IPS-20b (cell line): ENCODE measurements at regions not wholly inside any gene's neighbourhood (a gene's known extent, or its start where the extent isn't known, plus 50 kb on each side); places are given as distances from the start of the nearest gene placed in this dataset.

Experiments used
- H3K27ac ChIP-seq: one replicate; pipeline ENCODE4 v1.5.1; 2013; ENCODE audit warnings: low read length
- H3K27me3 ChIP-seq: 2 replicates; pipeline ENCODE4 v1.6.1; 2013; ENCODE audit warnings: mild to moderate bottlenecking, low read length, inconsistent platforms; ENCODE audit not compliant: insufficient read depth
- H3K36me3 ChIP-seq: 2 replicates; pipeline ENCODE4 v1.6.1; 2013; ENCODE audit warnings: low read depth, mild to moderate bottlenecking, inconsistent platforms, low read length, moderate library complexity; ENCODE audit not compliant: insufficient read depth
- H3K4me1 ChIP-seq: 2 replicates; pipeline ENCODE4 v1.6.1; 2013; ENCODE audit warnings: mild to moderate bottlenecking, control low read depth, inconsistent platforms, low read length, moderate library complexity; ENCODE audit not compliant: insufficient read depth
- H3K4me3 ChIP-seq: 2 replicates; pipeline ENCODE4 v1.5.1; 2013; ENCODE audit warnings: mild to moderate bottlenecking, low read length, inconsistent platforms
- H3K9ac ChIP-seq: 2 replicates; pipeline ENCODE4 v1.6.1; 2013; ENCODE audit warnings: low read depth, mild to moderate bottlenecking, inconsistent platforms, low read length, moderate library complexity
- H3K9me3 ChIP-seq: 2 replicates; pipeline ENCODE4 v1.6.1; 2013; ENCODE audit warnings: mild to moderate bottlenecking, low read depth, low read length, inconsistent platforms; ENCODE audit not compliant: insufficient read depth

- H3K4me3 ChIP-seq, result no peak overlapping the region
- H3K27ac ChIP-seq, result no peak overlapping the region
- no peaks in the 10 kb centered on the region for H3K27me3 ChIP-seq
- H3K4me1 ChIP-seq, result peaks cover 14% of the 10 kb centered on the region
- no peaks in the 10 kb centered on the region for H3K9me3 ChIP-seq
- peaks cover 8% of the 10 kb centered on the region for H3K36me3 ChIP-seq
- H3K9ac ChIP-seq, result no peak overlapping the region
These were observed 190.9 kb downstream of the SIPA1L2 start for GRCh38 chr1:232439011-232439410.

GRCh38 chr1:232438476-232438875 is 191.5 kb downstream of the SIPA1L2 start:
- H3K4me3 ChIP-seq, result no peak overlapping the region
- H3K4me1 ChIP-seq, result peaks cover 14% of the 10 kb centered on the region
- H3K36me3 ChIP-seq, result peaks cover 8% of the 10 kb centered on the region
- H3K27me3 ChIP-seq, result no peaks in the 10 kb centered on the region
- H3K9ac ChIP-seq, result no peak overlapping the region
- H3K27ac ChIP-seq, result no peak overlapping the region
- H3K9me3 ChIP-seq, result no peaks in the 10 kb centered on the region

DNA sequence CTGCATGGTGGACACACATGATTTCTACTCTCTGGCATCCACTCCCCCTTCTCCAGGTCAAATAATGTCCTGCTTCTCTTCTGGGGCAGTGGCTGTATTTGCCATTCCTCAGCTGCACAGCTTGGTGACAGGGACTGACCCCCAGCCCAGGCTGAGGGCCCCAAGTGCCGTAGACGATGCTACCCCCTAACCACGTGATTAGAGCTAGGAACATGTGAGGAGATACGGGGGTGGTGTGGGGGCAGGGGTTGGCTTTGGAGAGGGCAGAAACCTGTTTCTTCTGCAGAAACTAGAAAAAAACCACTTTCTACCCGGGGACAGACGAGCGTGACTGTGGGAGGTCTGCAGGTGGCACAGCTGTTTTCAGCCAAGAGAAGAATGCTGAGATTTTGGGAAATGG is 192.4 kb downstream of the SIPA1L2 start:
- Histone ChIP-seq H3K9me3 (no peaks in the 10 kb centered on the region), H3K9ac (no peak overlapping the region), H3K27ac (no peak overlapping the region), H3K27me3 (no peaks in the 10 kb centered on the region), H3K4me1 (peaks cover 14% of the 10 kb centered on the region), H3K36me3 (peaks cover 8% of the 10 kb centered on the region), H3K4me3 (no peak overlapping the region)

- peaks cover under 1% of the 10 kb centered on the region for H3K36me3 ChIP-seq
- no peaks in the 10 kb centered on the region for H3K27me3 ChIP-seq
- peaks cover 14% of the 10 kb centered on the region for H3K4me1 ChIP-seq
- no peak overlapping the region for H3K27ac ChIP-seq
- no peak overlapping the region for H3K9ac ChIP-seq
- H3K4me3 ChIP-seq, result no peak overlapping the region
- no peaks in the 10 kb centered on the region for H3K9me3 ChIP-seq
These were observed 194.2 kb downstream of the SIPA1L2 start for GRCh38 chr1:232435729-232436128.

- H3K27ac ChIP-seq, result no peak overlapping the region
- no peak overlapping the region for H3K9ac ChIP-seq
- H3K4me1 ChIP-seq, result no peaks in the 10 kb centered on the region
- H3K36me3 ChIP-seq, result peaks cover 8% of the 10 kb centered on the region
- no peak overlapping the region for H3K4me3 ChIP-seq
- no peaks in the 10 kb centered on the region for H3K9me3 ChIP-seq
- no peaks in the 10 kb centered on the region for H3K27me3 ChIP-seq
These were observed 197.6 kb downstream of the SIPA1L2 start for GRCh38 chr1:232432313-232432712.

DNA sequence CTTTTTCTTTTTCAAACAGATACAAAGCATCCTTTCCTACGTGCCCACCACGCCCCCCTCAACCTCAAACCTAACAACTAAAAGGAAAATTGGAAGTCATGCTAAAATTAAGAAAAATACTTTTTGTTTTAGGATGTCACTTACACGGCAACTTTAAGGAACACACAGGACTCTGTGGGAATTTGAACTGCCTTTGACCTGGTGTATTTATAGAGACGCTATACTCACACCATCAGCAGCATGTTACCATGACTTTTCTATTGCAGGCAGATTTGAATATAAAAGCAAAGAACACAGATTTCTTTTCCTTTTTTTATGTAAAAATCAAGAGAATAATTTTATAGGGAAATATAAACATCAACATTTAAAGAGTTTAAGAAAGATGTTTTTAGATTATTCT is 198.2 kb downstream of the SIPA1L2 start:
- Histone ChIP-seq H3K4me3 (no peak overlapping the region), H3K4me1 (no peaks in the 10 kb centered on the region), H3K9me3 (no peaks in the 10 kb centered on the region), H3K27me3 (no peaks in the 10 kb centered on the region), H3K9ac (no peak overlapping the region), H3K27ac (no peak overlapping the region), H3K36me3 (peaks cover 10% of the 10 kb centered on the region)

- Histone ChIP-seq H3K27ac (no peak overlapping the region), H3K9me3 (no peaks in the 10 kb centered on the region), H3K4me3 (no peak overlapping the region), H3K9ac (no peak overlapping the region), H3K27me3 (no peaks in the 10 kb centered on the region), H3K4me1 (no peaks in the 10 kb centered on the region), H3K36me3 (peaks cover 10% of the 10 kb centered on the region)
These were observed 198.6 kb downstream of the SIPA1L2 start for GRCh38 chr1:232431326-232431725.

- Histone ChIP-seq H3K4me1 (no peaks in the 10 kb centered on the region), H3K9ac (no peak overlapping the region), H3K4me3 (no peak overlapping the region), H3K9me3 (no peaks in the 10 kb centered on the region), H3K27ac (no peak overlapping the region), H3K36me3 (peaks cover 10% of the 10 kb centered on the region), H3K27me3 (no peaks in the 10 kb centered on the region)
These were observed 199.5 kb downstream of the SIPA1L2 start for GRCh38 chr1:232430467-232430866.

DNA sequence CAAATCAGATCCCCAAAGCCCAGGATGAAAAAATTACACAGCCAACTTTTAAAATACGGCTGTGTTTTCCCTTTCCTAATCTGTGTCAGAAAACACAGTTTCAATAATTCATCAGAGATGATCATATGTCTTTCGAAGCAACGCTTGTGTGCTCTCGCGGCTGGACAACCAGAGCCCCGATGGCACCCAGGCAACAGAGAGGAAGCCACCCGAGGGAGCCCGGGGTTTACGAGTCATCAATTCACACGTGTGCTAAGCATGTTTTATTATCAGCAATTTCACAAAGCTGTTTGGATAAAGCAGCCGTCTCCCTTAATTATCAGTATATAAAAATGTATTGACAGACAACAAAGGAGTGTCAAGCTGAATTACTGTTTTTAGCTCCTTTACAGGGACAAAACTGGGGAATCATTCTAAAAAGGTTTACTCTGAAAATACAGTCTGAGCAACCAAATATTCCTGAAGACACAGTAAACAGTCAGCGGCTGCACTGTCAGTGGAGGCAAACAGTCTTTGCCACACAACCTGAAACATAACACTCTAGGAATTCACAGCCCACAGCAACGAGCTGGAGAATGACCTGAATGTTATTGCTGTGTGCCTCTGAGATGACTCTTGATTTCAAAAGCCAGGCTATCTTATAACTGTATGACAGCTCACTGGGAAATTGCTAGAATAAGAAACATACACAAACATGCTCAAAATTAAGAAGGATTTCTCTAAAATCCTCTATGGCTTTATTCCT is 201.0 kb downstream of the SIPA1L2 start:
- Histone ChIP-seq H3K4me3 (no peak overlapping the region), H3K27me3 (no peaks in the 10 kb centered on the region), H3K36me3 (peaks cover 10% of the 10 kb centered on the region), H3K27ac (no peak overlapping the region), H3K9me3 (no peaks in the 10 kb centered on the region), H3K9ac (no peak overlapping the region), H3K4me1 (no peaks in the 10 kb centered on the region)

DNA sequence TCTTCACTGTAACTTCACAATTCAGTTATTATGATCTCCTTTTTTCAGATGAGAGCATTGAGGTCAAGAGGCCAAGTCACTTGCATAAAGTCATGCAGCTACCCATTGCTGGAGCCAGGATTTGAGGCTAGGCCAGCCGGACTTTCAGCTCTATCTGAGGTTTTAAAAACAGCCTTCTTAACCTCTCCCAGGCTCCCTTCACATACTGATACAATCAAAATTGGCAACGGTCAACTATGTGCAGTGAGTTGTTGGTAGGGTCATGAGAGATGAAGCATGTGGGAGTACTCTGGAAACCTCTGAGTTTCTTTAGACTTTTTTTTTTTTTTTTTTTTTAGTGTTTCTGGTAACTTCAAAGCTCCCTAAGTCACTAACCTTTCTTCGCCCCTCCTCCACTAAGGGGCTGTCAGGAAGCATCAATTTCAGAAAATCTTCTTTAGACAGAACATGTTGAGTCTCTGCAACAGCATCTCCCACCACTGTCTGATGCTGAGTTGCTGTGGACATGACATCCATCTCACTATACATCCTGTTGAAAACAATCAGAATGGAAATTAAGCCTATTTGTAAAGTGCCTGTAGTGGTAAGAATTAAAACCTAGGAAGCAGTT is 201.8 kb downstream of the SIPA1L2 start:
- H3K27me3 ChIP-seq, result no peaks in the 10 kb centered on the region
- no peak overlapping the region for H3K27ac ChIP-seq
- H3K4me3 ChIP-seq, result no peak overlapping the region
- no peaks in the 10 kb centered on the region for H3K4me1 ChIP-seq
- no peaks in the 10 kb centered on the region for H3K9me3 ChIP-seq
- no peak overlapping the region for H3K9ac ChIP-seq
- peaks cover 10% of the 10 kb centered on the region for H3K36me3 ChIP-seq

DNA sequence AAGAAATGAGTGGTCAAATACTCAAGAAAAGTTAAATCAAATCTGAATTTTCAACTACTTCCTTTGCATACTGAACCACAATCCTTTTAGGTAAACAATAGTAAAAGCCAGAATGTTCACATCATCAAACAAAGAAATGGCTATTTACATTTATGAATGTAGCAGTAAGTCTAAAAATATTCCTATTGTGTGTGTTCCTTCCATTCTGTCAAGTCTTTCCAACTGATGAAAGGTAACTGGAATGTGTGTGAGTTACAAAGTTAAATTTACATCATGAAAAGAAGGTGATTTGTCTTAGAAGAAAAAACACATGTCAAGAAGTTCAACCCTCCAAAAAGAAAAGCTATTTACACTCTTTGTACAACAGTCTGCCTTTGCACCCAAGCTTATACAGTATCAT is 203.1 kb downstream of the SIPA1L2 start:
- peaks cover 10% of the 10 kb centered on the region for H3K36me3 ChIP-seq
- H3K27ac ChIP-seq, result no peak overlapping the region
- H3K9me3 ChIP-seq, result no peaks in the 10 kb centered on the region
- no peak overlapping the region for H3K9ac ChIP-seq
- no peaks in the 10 kb centered on the region for H3K4me1 ChIP-seq
- no peaks in the 10 kb centered on the region for H3K27me3 ChIP-seq
- no peak overlapping the region for H3K4me3 ChIP-seq

DNA sequence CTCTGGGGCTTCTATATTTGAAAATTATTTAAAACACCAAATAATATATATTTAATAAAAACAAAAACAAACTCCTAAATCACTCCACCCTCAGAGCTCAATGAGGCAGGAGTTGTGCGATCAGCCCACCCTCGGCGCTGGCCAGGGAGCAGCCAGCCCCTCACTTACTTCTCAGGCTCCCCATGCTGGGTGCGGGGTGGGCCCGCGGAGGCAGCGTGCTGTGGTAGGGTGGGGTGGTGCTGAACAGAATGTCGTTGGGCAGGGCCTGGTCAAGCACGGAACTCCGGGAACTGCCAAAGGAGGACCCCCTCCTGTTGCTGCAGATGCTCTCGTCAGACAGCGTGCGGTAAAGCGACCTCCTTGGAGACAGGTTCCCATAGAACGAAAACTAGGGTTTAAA is 204.5 kb downstream of the SIPA1L2 start:
- Histone ChIP-seq H3K4me3 (no peak overlapping the region), H3K27ac (no peak overlapping the region), H3K4me1 (no peaks in the 10 kb centered on the region), H3K9me3 (no peaks in the 10 kb centered on the region), H3K27me3 (no peaks in the 10 kb centered on the region), H3K36me3 (peaks cover 10% of the 10 kb centered on the region), H3K9ac (no peak overlapping the region)
